Bone marrow (tissue), 2 donors: ENCODE measurements at regions not wholly inside any gene's neighbourhood (a gene's known extent, or its start where the extent isn't known, plus 50 kb on each side); places are given as distances from the start of the nearest gene placed in this dataset.
"Not testable (repeated sequence)": the region's sequence is repeated elsewhere in the genome, so short reads cannot be mapped to it uniquely, and the experiment has no call there.

Source experiments
- DNase-seq, 2 donors: peaks; one replicate each; lab custom pipeline; 2025; lab: John Stamatoyannopoulos, UW

- no peak for DNase-seq
Observed at GRCh38 chr10:8691498-8692017, 637.1 kb downstream of the GATA3 start.

- not testable (repeated sequence) for DNase-seq
Observed at GRCh38 chr10:8693635-8694034, 639.1 kb downstream of the GATA3 start.

GRCh38 chr10:8696746-8697145 is 642.3 kb downstream of the GATA3 start:
- DNase-seq: no peak

- DNase-seq: no peak
Observed at GRCh38 chr10:8700689-8701088, 646.2 kb downstream of the GATA3 start.

GRCh38 chr10:8702181-8702580 is 647.7 kb downstream of the GATA3 start:
- DNase-seq: no peak

- DNase-seq: no peak
Observed at GRCh38 chr10:8705415-8705814, 650.9 kb downstream of the GATA3 start.

GRCh38 chr10:8712656-8713055 is 658.2 kb downstream of the GATA3 start:
- no peak for DNase-seq

GRCh38 chr10:8719971-8720370 is 665.5 kb downstream of the GATA3 start:
- no peak for DNase-seq

GRCh38 chr10:8721650-8722049 is 667.2 kb downstream of the GATA3 start:
- DNase-seq: no peak

GRCh38 chr10:8722835-8723234 is 668.3 kb downstream of the GATA3 start:
- no peak for DNase-seq

GRCh38 chr10:8725343-8725742 is 670.9 kb downstream of the GATA3 start:
- no peak for DNase-seq

- DNase-seq: no peak
Observed at GRCh38 chr10:8726084-8726778, 671.7 kb downstream of the GATA3 start.

GRCh38 chr10:8726779-8727084 is 672.2 kb downstream of the GATA3 start:
- DNase-seq: no peak

- DNase-seq: no peak
Observed at GRCh38 chr10:8731121-8732095, 676.9 kb downstream of the GATA3 start.

GRCh38 chr10:8738987-8739386 is 684.5 kb downstream of the GATA3 start:
- DNase-seq: no peak

- DNase-seq: no peak
Observed at GRCh38 chr10:8752146-8752843, 697.8 kb downstream of the GATA3 start.

GRCh38 chr10:8758029-8758428 is 703.5 kb downstream of the GATA3 start:
- DNase-seq: no peak

- DNase-seq: no peak
Observed at GRCh38 chr10:8766899-8767298, 712.4 kb downstream of the GATA3 start.

GRCh38 chr10:8767591-8767990 is 713.1 kb downstream of the GATA3 start:
- DNase-seq: no peak

- DNase-seq: no peak
Observed at GRCh38 chr10:8768341-8768740, 713.9 kb downstream of the GATA3 start.

GRCh38 chr10:8768852-8769251 is 714.4 kb downstream of the GATA3 start:
- DNase-seq: no peak

GRCh38 chr10:8776926-8777622 is 722.6 kb downstream of the GATA3 start:
- no peak for DNase-seq
